ENCODE measurements at regions not wholly inside any gene's neighbourhood (a gene's known extent, or its start where the extent isn't known, plus 50 kb on each side); places are given as distances from the start of the nearest gene placed in this dataset.
"Not testable (repeated sequence)": the region's sequence is repeated elsewhere in the genome, so short reads cannot be mapped to it uniquely, and the experiment has no call there.

DNA sequence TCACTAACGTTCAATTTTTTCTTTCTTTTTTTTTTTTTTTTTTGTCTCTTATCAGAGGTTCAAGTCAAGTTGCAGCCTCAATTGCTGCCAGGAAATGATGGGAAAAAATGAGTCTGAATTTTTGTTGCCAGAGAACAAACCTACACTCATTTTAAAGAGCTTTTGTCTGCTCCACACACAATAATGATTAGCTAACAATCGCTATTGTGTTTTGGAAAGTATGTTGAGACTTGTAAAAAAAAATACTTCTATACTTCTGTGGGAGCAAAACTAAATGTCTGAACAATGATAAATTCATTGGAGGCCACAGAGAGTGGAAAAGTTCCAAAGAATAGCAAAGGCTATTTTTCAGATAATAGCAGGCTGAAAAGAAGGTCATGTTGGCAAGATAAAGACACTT is 176.3 kb upstream of the LMCD1 start:
- Histone ChIP-seq H3K27me3 (ENCODE audit: control insufficient read depth in 3 of 3, insufficient read depth in 3 of 3, low read length in 2 of 3) (no peaks in the 10 kb centered on the region), H3K9me3 (ENCODE audit: control insufficient read depth in 4 of 4, insufficient read depth in 3 of 4, low read length in 3 of 4) (peaks cover 0 to 3% (median 0%) of the 10 kb centered on the region in 4 donors), H3K27ac (ENCODE audit: low read depth in 1 of 2, low read length in 1 of 2) (no peak overlapping the region), H3K9ac (ENCODE audit: insufficient read depth in 1 of 2, low read length in 2 of 2) (no peak overlapping the region), H3K4me1 (ENCODE audit: control insufficient read depth in 5 of 5, insufficient read depth in 5 of 5, low read length in 5 of 5) (peaks cover 0 to 4% (median 0%) of the 10 kb centered on the region in 5 donors), H3K36me3 (ENCODE audit: control insufficient read depth in 4 of 4, insufficient read depth in 4 of 4, low read length in 4 of 4) (no peaks in the 10 kb centered on the region), H3K4me3 (no peak overlapping the region)
- no peak for DNase-seq
- ATAC-seq (ENCODE audit: insufficient read depth, low FRiP score), result no peak
- TF ChIP-seq, protein P1, sequence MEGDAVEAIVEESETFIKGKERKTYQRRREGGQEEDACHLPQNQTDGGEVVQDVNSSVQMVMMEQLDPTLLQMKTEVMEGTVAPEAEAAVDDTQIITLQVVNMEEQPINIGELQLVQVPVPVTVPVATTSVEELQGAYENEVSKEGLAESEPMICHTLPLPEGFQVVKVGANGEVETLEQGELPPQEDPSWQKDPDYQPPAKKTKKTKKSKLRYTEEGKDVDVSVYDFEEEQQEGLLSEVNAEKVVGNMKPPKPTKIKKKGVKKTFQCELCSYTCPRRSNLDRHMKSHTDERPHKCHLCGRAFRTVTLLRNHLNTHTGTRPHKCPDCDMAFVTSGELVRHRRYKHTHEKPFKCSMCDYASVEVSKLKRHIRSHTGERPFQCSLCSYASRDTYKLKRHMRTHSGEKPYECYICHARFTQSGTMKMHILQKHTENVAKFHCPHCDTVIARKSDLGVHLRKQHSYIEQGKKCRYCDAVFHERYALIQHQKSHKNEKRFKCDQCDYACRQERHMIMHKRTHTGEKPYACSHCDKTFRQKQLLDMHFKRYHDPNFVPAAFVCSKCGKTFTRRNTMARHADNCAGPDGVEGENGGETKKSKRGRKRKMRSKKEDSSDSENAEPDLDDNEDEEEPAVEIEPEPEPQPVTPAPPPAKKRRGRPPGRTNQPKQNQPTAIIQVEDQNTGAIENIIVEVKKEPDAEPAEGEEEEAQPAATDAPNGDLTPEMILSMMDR (IDR thresholded peaks at IDR 0.05; ENCODE audit: control extremely low read depth, extremely low read depth), result no peak
- 63 to 81% methylated on average over 2 of the region's 2 CpGs for whole genome bisulfite sequencing, 2 donors

DNA sequence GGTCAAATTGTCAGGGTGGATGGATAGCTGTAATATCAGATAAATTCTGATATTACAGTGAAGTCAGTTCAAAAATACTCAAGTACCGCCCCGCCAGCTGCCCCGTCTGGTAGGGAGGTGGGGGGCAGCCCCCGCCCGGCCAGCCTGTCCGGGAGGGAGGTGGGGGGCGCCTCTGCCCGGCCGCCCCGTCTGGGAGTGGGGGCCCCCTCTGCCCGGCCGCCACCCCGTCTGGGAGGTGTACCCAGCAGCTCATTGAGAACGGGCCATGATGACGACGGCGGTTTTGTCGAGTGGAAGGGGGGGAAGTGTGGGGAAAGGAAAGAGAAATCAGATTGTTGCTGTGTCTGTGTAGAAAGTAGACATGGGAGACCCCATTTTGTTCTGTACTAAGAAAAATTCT is 175.8 kb upstream of the LMCD1 start:
- not testable (repeated sequence) for H3K27me3 ChIP-seq (ENCODE audit: control insufficient read depth in 3 of 3, insufficient read depth in 3 of 3, low read length in 2 of 3); DNase-seq; H3K4me3 ChIP-seq; H3K4me1 ChIP-seq (ENCODE audit: control insufficient read depth in 5 of 5, insufficient read depth in 5 of 5, low read length in 5 of 5); H3K9ac ChIP-seq (ENCODE audit: insufficient read depth in 1 of 2, low read length in 2 of 2); H3K9me3 ChIP-seq (ENCODE audit: control insufficient read depth in 4 of 4, insufficient read depth in 3 of 4, low read length in 3 of 4); H3K27ac ChIP-seq (ENCODE audit: low read depth in 1 of 2, low read length in 1 of 2); H3K36me3 ChIP-seq (ENCODE audit: control insufficient read depth in 4 of 4, insufficient read depth in 4 of 4, low read length in 4 of 4); ATAC-seq (ENCODE audit: insufficient read depth, low FRiP score)
- WGBS, 2 donors, result 89 to 94% methylated on average over 14 to 18 of the region's 18 CpGs

DNA sequence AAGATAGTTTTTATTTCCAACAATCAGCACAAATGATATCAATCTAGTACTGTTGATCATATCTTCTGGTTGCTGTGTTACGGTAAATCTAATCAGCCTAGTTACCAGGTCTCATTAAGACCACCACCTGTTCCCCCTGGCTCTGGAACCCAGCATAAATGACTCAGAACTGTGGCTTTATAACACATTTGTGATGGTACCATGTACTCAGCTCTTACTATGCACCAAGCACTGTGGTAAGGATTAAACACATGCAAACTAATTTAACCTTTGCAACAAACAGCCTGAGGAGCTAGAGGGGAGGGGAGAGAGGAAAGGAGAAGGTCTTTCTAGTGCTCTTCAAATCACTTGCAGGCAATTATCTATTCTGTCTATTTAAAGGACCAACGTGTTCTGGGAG is 173.9 kb upstream of the LMCD1 start:
- H3K9me3 ChIP-seq (ENCODE audit: control insufficient read depth in 4 of 4, insufficient read depth in 3 of 4, low read length in 3 of 4), result peaks cover 0 to 3% (median 0%) of the 10 kb centered on the region in 4 donors
- DNase-seq, result no peak
- 71 to 86% methylated on average over 2 of the region's 2 CpGs for WGBS, 2 donors
- no peak overlapping the region for H3K27ac ChIP-seq (ENCODE audit: low read depth in 1 of 2, low read length in 1 of 2)
- no peaks in the 10 kb centered on the region for H3K36me3 ChIP-seq (ENCODE audit: control insufficient read depth in 4 of 4, insufficient read depth in 4 of 4, low read length in 4 of 4)
- H3K4me3 ChIP-seq, result no peak overlapping the region
- no peak for ATAC-seq (ENCODE audit: insufficient read depth, low FRiP score)
- TF ChIP-seq, protein P1 (IDR thresholded peaks at IDR 0.05; ENCODE audit: control extremely low read depth, extremely low read depth), result no peak
- no peaks in the 10 kb centered on the region for H3K27me3 ChIP-seq (ENCODE audit: control insufficient read depth in 3 of 3, insufficient read depth in 3 of 3, low read length in 2 of 3)
- peaks cover 0 to 4% (median 0%) of the 10 kb centered on the region in 5 donors for H3K4me1 ChIP-seq (ENCODE audit: control insufficient read depth in 5 of 5, insufficient read depth in 5 of 5, low read length in 5 of 5)
- no peak overlapping the region for H3K9ac ChIP-seq (ENCODE audit: insufficient read depth in 1 of 2, low read length in 2 of 2)

DNA sequence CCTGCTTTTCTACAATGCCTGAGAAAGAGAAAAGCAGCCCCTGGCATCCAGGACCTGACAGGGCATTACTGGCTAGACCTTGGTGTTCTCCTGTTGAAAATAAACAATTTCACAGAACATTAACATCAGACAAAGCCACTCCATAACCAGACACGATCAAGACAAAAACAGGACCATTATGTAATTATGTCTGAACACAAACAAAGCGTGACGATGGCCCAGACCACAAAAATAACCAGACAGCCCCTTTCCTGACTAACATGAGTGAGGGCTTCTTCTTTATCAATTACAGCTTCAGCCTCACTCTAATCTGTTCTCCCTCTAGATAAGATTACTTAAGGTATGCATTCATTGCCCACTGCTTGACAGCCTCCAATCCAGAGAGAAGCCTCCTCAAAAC is 172.7 kb upstream of the LMCD1 start:
- 46 to 49% methylated on average over 3 of the region's 3 CpGs for WGBS, 2 donors
- Histone ChIP-seq H3K9ac (ENCODE audit: insufficient read depth in 1 of 2, low read length in 2 of 2) (no peak overlapping the region), H3K36me3 (ENCODE audit: control insufficient read depth in 4 of 4, insufficient read depth in 4 of 4, low read length in 4 of 4) (no peaks in the 10 kb centered on the region), H3K4me3 (no peak overlapping the region), H3K27ac (ENCODE audit: low read depth in 1 of 2, low read length in 1 of 2) (no peak overlapping the region), H3K9me3 (ENCODE audit: control insufficient read depth in 4 of 4, insufficient read depth in 3 of 4, low read length in 3 of 4) (peaks cover 0 to 3% (median 0%) of the 10 kb centered on the region in 4 donors), H3K27me3 (ENCODE audit: control insufficient read depth in 3 of 3, insufficient read depth in 3 of 3, low read length in 2 of 3) (no peaks in the 10 kb centered on the region), H3K4me1 (ENCODE audit: control insufficient read depth in 5 of 5, insufficient read depth in 5 of 5, low read length in 5 of 5) (peaks cover 0 to 4% (median 0%) of the 10 kb centered on the region in 5 donors)
- DNase-seq (no peak), ATAC-seq (ENCODE audit: insufficient read depth, low FRiP score) (no peak)
- TF ChIP-seq, protein P1 (IDR thresholded peaks at IDR 0.05; ENCODE audit: control extremely low read depth, extremely low read depth), result no peak

Data from lung (tissue), 11 donors.